AG08395 (cell line): ENCODE measurements at regions not wholly inside any gene's neighbourhood (a gene's known extent, or its start where the extent isn't known, plus 50 kb on each side); places are given as distances from the start of the nearest gene placed in this dataset.

Experiments used
- DNase-seq: peaks from one replicate; pipeline ENCODE4 v3.0.0; 2012; ENCODE audit warnings: mixed read lengths, low spot score

- no peak for DNase-seq
Measured at GRCh38 chr2:120953066-120953756, 217.5 kb downstream of the GLI2 start.

DNA sequence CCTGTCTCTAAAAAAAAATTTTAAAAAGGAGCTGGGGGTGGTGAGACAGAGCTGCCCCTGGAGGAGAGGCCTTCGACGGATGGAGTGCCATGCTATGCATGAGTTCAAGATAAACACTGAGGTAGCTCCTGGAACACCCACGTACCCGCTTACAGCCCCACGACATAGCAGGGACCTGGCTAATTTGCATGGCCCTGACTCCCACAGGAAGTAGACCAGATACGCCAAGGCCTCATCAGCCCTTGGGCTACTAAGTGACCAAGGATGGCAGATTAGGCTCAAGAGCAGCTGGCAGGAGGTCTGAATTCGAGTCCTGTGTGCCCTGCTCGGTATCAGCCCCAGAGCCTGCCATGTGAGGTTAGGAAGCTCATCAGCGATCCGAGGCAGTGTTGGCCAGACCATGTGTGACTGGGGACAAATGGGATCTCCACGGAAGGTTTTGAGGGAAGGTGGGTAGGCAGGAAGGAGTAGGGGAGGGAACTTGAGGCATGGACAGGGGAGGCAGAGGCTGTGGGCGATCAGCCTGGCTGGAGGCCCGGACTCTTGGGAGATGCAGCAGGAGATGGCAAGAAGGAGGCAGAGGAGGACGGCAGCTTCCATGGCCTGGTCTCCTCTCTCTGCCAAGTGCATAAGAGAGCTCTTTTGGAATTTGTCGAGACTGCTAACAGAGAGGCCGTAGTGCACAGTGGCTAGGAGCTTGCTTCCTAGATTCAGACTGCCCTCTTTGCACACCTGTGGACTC is 218.3 kb downstream of the GLI2 start:
- no peak for DNase-seq

- no peak for DNase-seq
Measured at GRCh38 chr2:120954939-120955338, 219.3 kb downstream of the GLI2 start.

GRCh38 chr2:120955427-120955826 is 219.8 kb downstream of the GLI2 start:
- no peak for DNase-seq

GRCh38 chr2:120956486-120957156 is 221.0 kb downstream of the GLI2 start:
- DNase-seq = no peak

GRCh38 chr2:120957905-120958304 is 222.2 kb downstream of the GLI2 start:
- no peak for DNase-seq

DNA sequence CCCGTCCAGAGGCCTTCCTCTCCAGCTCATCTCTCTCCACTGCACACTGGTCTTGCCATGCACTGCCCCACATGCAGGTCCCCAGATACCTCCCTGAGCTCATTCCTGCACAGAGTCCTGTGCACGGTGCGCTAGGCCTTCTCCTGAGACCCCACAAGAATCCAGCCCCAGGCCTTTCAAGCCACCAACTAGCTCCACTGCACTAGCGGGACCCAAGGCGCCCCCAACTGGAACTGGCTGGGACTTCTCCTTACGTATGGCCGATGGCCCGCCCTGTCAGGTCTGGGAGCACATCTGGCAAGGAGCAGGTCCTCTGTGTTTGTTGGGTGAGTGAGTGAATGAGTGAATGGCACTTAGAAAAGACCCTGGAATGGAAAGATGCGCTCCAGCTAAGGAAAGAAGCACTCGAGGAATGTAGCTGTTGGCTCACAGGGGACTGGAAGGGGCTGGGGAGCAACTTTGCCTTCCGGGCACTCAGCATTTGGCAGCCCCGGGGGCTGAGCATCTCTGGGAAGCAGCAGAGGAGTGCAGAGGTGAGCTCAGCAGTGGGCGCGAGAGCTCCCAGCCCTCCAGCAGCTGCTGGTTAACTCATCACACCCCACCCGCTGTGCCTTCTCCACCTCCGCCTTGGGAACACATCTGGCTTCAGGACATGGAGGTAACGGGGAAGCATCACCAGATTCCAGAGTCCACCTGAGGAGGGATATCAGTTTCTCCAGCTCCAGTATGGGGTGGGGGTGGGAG is 223.1 kb downstream of the GLI2 start:
- no peak for DNase-seq

- no peak for DNase-seq
Measured at GRCh38 chr2:120959426-120959825, 223.8 kb downstream of the GLI2 start.

DNA sequence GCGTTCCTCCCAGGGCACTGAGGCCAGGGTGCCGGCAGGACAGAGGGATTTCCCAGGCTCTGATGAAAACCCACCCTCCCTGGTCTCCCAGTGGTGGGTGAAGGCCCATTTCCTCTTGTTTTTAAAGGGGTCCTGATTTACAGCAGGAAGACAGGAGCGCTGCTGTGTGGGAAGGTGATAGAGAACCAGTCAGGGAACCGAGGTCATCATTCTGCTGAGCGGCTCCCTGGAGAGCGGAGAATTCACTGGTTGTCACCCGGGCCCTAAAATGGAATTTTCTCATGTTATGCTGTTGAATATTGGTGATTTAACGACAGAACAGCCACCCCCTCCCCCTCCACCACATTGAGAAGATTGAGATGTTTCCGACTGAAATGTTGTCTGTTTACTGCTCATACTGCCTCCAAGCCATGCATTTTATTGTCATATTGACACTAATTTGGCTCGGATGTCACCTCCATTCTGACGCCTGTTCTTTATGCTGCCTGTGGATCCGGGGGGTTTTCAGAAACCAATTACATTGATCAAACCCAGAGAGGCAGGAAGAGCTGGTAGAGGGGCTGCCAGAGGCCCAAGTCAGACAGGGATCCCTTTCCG is 225.2 kb downstream of the GLI2 start:
- no peak for DNase-seq

GRCh38 chr2:120961396-120961795 is 225.7 kb downstream of the GLI2 start:
- DNase-seq = no peak

- DNase-seq = peak; percentile 28
Measured at GRCh38 chr2:120963997-120964705, 228.5 kb downstream of the GLI2 start.

DNA sequence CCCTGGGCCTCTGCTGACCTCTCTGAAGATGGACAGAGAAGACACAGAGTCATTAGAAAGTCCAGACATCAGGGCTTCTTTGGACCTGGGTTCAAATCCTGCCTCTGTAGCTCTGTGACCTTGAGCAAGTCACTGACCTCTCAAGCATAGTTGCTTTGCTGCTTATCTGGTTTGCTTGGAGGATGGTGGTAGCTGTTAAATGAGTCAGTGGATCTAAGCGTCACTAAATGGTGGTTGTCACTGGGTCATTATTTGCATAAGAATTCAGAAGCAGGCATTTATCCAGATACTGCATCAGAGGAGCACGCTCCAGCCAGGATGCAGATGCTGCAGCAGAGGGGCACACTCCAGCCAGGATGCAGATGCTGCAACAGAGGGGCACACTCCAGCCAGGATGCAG is 229.2 kb downstream of the GLI2 start:
- DNase-seq = peak; percentile 35

DNA sequence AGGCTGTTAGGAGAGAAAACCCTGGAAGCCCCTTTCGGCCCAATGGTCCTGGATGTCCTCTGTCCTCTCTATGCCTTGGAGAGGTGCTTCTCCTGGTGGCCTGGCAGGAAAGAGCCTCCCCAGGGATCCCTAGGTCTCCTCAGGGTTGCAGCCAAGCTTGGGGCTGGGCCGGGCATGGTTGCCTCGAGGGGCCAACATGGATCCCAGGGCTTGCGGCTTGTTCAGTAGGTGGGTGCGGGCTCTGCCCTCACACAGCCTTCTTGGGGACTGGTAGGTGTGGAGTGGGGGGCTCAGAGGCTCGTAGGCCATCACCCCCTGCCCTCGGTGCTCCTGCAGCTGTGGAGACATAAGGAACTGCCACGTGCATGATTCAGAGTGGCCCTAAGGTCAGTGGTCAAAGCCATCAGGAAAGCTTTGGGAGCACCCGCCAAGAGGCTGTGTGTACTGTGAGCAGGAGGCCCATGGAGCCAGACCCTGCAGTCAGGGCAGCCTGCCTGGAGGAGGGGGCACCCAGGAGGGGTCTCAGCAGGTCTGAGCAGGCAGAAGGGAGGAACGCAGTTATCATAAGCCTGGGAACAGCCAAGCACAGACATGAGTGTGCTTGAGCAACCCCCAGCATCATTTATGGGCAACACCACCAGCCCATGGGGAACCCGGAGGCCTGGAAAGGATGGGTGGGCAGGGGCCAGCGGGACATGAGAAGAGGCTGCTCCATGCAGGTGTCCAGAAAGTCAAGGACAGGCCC is 231.0 kb downstream of the GLI2 start:
- DNase-seq = no peak

DNA sequence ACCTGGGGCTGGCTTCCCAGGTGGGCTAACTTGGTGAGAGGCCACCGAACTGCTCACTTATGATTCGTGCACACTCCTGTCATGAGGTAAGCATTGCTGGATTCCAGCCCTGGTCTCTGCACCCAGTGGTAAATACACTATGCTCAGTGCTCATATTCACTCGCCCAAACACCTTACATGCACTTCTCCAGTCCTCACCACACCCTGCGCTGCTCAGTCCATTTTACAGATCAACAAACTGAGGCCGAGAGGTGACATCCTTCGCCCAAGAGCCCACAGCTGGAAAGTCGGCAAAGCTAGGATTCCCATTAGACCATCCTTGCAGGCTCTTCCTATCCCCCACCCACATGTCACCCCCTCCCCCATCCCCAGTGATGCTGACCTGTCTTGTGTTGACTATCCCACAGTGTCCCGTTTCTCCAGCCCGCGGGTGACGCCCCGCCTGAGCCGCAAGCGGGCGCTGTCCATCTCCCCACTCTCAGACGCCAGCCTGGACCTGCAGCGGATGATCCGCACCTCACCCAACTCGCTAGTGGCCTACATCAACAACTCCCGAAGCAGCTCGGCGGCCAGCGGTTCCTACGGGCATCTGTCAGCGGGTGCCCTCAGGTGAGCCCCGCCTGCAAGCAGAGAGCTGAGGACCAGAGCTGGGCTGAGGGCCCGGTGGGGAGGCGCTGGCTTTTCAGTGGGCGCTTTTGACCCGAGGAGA is 232.8 kb downstream of the GLI2 start:
- DNase-seq = no peak

- DNase-seq = no peak
Measured at GRCh38 chr2:120969613-120970355, 234.1 kb downstream of the GLI2 start.

DNA sequence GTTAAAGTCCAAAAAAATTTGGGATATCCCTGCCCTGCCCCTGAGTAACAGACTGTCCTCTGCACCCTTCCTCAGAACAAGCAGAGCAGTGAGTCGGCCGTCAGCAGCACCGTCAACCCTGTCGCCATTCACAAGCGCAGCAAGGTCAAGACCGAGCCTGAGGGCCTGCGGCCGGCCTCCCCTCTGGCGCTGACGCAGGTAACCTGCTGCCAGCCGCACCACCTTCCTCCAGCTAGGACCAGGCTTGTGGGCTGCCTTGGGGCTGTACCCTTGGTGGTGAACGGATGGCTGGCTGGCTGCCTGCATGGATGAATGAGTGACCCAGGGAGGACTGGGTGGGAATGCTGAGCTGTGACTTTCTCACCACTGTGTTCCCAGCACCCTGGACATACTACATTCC is 236.2 kb downstream of the GLI2 start:
- DNase-seq = no peak

DNA sequence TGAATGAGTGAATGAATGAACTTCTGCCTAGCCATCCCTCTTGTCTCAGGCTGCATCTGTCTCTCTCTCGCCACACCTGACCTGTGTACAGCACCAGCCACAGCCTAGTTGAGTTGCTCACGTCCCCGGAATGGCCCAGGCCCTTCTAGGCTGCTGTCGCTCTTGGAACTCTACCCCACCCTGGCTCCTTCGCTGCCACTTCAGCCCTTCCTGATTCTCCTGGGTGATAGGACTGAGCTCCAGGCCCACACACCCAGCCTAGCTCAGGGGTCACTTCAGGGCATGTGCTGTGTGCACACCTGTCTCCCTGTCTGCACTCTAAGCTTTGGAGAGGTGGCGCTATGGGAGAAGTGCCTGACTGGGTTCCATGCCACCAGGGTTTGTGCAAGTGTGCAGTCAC is 236.6 kb downstream of the GLI2 start:
- no peak for DNase-seq

- DNase-seq = no peak
Measured at GRCh38 chr2:120973196-120973595, 237.5 kb downstream of the GLI2 start.

DNA sequence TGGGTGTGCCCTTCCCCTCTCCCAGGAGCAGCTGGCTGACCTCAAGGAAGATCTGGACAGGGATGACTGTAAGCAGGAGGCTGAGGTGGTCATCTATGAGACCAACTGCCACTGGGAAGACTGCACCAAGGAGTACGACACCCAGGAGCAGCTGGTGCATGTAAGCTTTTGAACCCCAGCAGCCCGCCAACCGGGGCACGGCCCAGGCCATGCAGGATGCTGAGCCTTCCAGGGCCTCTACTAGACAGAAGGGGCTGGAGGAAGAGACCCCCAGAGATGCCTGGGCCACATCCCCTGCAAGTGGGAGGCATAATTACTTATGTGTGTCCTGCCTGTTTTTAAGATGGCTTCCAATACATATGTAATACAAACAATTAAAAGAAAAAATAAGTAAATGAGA is 239.3 kb downstream of the GLI2 start:
- DNase-seq = no peak
